Thyroid gland (tissue), 4 donors: ENCODE measurements at regions not wholly inside any gene's neighbourhood (a gene's known extent, or its start where the extent isn't known, plus 50 kb on each side); places are given as distances from the start of the nearest gene placed in this dataset.

Experiments used
- DNase-seq, 2 donors: peaks; one replicate each; pipeline ENCODE4 v3.0.0-alpha.2; 2019
- H3K27ac ChIP-seq, 3 donors: fragments of 200-600 bp; sonication (generic); 1 replicate in 2 of 3; 2 replicates in 1 of 3; pipeline ENCODE4 v1.5.1; 2016 to 2019; ENCODE audit warnings: mild to moderate bottlenecking in 1 of 3, moderate library complexity in 1 of 3
- H3K27me3 ChIP-seq: fragments of 200-600 bp; sonication (generic); one replicate; pipeline ENCODE4 v1.5.1; 2019
- H3K36me3 ChIP-seq, 2 donors: fragments of 200-600 bp; sonication (generic); one replicate each; pipeline ENCODE4 v1.5.1; 2016 to 2019
- H3K4me1 ChIP-seq, 2 donors: fragments of 200-600 bp; sonication (generic); one replicate each; pipeline ENCODE4 v1.5.1; 2017 to 2019
- H3K4me3 ChIP-seq, 3 donors: fragments of 200-600 bp; sonication (generic); replicated peaks in 1 of 3; 1 replicate in 2 of 3; 2 replicates in 1 of 3; pipeline ENCODE4 v1.5.1; 2016; ENCODE audit warnings: mild to moderate bottlenecking in 1 of 3
- H3K9me3 ChIP-seq: fragments of 200-600 bp; sonication (generic); one replicate; pipeline ENCODE4 v1.5.1; 2017
- POLR2A ChIP-seq, 2 donors: fragments of 450-650 bp; IDR thresholded peaks; one replicate each; pipeline ENCODE4 v1.6.1; 2017; ENCODE audit warnings: antibody characterized with exemption in 2 of 2, mild to moderate bottlenecking in 2 of 2, moderate library complexity in 1 of 2
- WGBS, 2 donors: methylation state at CpG; one replicate each; pipeline ENCODE4 v1.1.5; 2017; 5-methylcytosine and 5-hydroxymethylcytosine counted together
- intact Hi-C: fragments of 100-400 bp; cut with DNase I; formaldehyde crosslinking; loops from one replicate; pipeline ENCODE4 v1.15.1; 2023
- TF ChIP-seq, protein P1 (sequence below), 6 experiments: fragments of 200-600 bp in 3 of 6; fragments of 450-650 bp in 3 of 6; sonication (generic) in 3 of 6; IDR thresholded peaks; one replicate each; pipeline ENCODE4 v1.5.1; 2016 to 2019; ENCODE audit warnings: antibody characterized with exemption in 6 of 6, mild to moderate bottlenecking in 2 of 6, inconsistent platforms in 1 of 6, moderate library complexity in 1 of 6

DNA sequence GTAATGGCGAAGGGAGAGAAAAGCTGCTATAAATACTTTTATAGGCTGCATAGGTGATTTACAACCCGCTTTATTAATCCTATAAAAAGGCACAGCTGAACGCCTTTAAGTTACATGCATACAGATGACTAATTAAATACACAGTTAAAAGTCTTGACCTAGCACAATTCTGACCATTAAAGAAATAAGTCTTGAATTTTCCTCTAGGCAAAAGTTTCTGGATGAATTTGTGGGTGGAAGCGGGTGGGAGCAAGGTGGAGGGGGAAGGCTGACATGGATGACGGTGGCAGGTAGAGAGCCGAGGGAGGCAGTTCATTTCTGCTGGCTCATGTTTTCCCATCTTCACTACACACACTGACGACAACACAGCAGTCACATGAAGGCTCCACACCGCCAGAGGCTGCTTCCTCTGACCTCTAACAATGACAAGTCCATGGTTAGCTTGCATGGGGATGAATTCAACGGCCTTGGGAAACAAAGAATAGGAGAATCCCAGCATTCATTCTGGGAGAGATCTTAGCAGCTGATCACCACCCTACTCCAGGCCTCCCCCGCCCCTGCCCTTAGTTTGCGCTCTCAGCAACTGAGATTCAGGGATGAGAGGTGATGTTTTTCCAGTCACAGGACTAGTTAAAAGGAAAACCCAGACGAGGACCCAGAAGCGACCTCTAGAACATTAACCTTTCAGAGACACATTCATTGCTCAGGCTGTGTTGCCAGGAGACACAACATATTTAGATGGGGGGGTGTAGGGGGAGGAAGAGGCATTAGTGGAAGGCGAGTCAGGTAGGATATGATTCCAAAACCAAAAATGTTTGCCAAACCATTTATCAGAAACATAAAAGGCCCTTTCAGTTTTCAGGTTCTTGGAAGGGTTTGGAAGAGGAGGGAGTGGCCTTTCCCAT lies 329.3 kb downstream of the PIK3R1 start:
- no peaks in the 10 kb centered on the region for H3K36me3 ChIP-seq
- TF ChIP-seq, protein P1, sequence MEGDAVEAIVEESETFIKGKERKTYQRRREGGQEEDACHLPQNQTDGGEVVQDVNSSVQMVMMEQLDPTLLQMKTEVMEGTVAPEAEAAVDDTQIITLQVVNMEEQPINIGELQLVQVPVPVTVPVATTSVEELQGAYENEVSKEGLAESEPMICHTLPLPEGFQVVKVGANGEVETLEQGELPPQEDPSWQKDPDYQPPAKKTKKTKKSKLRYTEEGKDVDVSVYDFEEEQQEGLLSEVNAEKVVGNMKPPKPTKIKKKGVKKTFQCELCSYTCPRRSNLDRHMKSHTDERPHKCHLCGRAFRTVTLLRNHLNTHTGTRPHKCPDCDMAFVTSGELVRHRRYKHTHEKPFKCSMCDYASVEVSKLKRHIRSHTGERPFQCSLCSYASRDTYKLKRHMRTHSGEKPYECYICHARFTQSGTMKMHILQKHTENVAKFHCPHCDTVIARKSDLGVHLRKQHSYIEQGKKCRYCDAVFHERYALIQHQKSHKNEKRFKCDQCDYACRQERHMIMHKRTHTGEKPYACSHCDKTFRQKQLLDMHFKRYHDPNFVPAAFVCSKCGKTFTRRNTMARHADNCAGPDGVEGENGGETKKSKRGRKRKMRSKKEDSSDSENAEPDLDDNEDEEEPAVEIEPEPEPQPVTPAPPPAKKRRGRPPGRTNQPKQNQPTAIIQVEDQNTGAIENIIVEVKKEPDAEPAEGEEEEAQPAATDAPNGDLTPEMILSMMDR (IDR thresholded peaks at IDR 0.05), result no peak
- no peak for TF ChIP-seq POLR2A (IDR thresholded peaks at IDR 0.05)
- 85 to 86% methylated on average over 14 of the region's 14 CpGs for WGBS, 2 donors
- no peak overlapping the region for H3K4me3 ChIP-seq
- intact Hi-C loops, result no loop called here
- H3K4me1 ChIP-seq, result peaks cover 0 to 10% of the 10 kb centered on the region in 2 donors
- no peak overlapping the region for H3K27ac ChIP-seq
- H3K27me3 ChIP-seq, result no peaks in the 10 kb centered on the region
- no peaks in the 10 kb centered on the region for H3K9me3 ChIP-seq
- DNase-seq, result no peak

DNA sequence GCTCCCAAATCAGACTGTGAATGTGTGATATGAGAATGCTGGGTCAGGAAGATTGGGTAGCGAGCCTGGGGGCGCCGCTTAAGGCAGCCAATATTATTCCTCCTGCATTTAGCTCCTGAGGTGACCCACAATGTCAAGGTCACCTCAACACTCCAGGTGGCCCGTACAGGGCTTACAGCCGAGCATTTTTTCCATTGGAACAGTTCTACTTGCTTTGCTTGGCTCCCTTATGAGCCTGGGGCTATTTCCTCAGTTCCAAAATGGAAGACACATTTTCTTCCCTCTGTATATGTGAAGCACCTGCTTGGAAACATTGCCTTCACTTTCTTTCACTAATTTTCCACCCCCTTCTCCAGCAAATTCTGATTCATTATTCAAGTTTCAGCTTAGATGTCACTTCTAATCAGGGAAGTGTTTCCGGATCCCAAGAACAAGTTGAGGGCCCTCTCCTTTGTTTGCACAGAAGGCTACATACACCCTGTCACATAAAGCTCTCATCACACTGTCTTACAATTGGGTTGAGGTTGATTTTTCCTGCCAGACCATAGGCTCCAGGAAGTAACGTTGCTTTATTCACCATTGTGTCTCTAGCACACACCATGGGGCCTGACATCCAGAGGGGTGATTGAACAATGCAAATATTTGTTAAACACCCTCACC lies 330.2 kb downstream of the PIK3R1 start:
- H3K4me3 ChIP-seq, result no peak overlapping the region
- no peak for DNase-seq
- intact Hi-C loops, result no loop called here
- TF ChIP-seq POLR2A (IDR thresholded peaks at IDR 0.05), result no peak
- TF ChIP-seq, protein P1 (IDR thresholded peaks at IDR 0.05), result no peak
- 82 to 86% methylated on average over 7 of the region's 7 CpGs for WGBS, 2 donors
- H3K4me1 ChIP-seq, result peaks cover 0 to 10% of the 10 kb centered on the region in 2 donors
- no peak overlapping the region for H3K27ac ChIP-seq
- H3K9me3 ChIP-seq, result no peaks in the 10 kb centered on the region
- H3K27me3 ChIP-seq, result no peaks in the 10 kb centered on the region
- no peaks in the 10 kb centered on the region for H3K36me3 ChIP-seq

DNA sequence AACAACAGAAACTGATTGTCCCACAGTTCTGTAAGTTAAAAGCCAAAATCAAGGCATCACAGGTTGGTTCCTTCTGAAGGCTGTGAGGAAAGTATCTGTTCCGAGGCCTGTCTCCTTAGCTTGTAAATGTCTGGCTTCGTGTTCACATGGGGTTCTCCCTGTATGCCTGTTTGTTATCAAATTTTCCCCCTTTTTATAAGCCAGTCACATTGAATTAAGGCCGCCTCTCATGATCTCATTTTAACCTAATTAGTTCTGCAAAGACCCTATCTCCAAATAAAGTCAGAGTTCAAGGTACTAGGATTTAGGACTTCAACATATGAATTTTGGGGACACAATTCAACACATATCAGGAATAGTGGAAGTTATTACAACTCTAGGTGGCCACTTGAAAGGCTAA lies 331.5 kb downstream of the PIK3R1 start:
- TF ChIP-seq POLR2A (IDR thresholded peaks at IDR 0.05), result no peak
- TF ChIP-seq, protein P1 (IDR thresholded peaks at IDR 0.05), result no peak
- 95 to 99% methylated on average over 3 of the region's 3 CpGs for WGBS, 2 donors
- no peak overlapping the region for H3K27ac ChIP-seq
- H3K27me3 ChIP-seq, result no peaks in the 10 kb centered on the region
- no peak for DNase-seq
- H3K4me3 ChIP-seq, result no peak overlapping the region
- intact Hi-C loops, result no loop called here
- no peaks in the 10 kb centered on the region for H3K9me3 ChIP-seq
- no peaks in the 10 kb centered on the region for H3K36me3 ChIP-seq
- H3K4me1 ChIP-seq, result peaks cover 0 to 10% of the 10 kb centered on the region in 2 donors

DNA sequence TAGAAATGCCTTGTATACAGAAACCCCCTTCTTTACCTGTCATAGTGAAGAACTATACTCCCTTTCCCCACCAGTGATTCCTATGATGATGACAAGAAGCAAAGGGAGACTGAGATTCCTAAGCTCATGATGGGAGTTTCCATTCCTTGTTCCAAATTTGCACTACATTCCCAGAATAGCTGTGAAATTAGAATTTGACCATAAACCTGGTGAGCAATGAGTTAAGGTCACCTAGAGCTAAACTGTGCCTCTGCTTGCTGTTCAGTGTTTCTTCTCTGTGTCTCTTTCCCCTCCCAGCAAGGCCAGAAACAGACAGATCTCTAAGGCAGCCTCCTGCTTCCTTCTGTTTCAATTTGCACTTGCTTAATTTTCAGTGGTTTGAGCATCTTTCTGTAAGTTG lies 332.1 kb downstream of the PIK3R1 start:
- Histone ChIP-seq H3K27me3 (no peaks in the 10 kb centered on the region), H3K27ac (no peak overlapping the region), H3K4me3 (no peak overlapping the region), H3K9me3 (no peaks in the 10 kb centered on the region), H3K4me1 (peaks cover 0 to 9% of the 10 kb centered on the region in 2 donors), H3K36me3 (no peaks in the 10 kb centered on the region)
- TF ChIP-seq POLR2A (IDR thresholded peaks at IDR 0.05), result no peak
- TF ChIP-seq, protein P1 (IDR thresholded peaks at IDR 0.05), result no peak
- DNase-seq, result no peak
- intact Hi-C loops, result no loop called here
